ENCODE measurements at regions not wholly inside any gene's neighbourhood (a gene's known extent, or its start where the extent isn't known, plus 50 kb on each side); places are given as distances from the start of the nearest gene placed in this dataset.

DNA sequence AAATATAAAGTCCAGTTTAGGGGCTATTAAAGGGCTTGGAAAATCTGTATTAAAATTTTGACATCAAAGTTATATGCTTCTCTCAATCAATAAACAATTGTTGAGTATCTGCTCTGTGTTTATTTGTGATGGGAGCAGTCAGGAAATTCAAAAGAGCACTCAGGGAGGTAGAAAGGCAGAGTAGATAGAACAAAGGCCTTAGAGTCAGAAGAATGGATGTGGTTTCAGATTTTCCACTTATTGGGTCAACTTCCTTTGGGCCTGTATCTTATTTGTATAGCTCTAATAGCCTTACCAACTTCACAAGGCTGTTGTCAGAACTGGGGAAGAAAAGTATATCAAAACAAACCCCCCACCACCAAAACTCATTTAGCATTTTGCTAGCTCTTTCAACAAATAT lies 302.6 kb downstream of the SPRY2 start:
- H3K4me1 Mint-ChIP-seq (ENCODE audit: low read depth): no peaks in the 10 kb centered on the region
- H3K27me3 Mint-ChIP-seq: no peaks in the 10 kb centered on the region
- no peak overlapping the region for H3K27ac Mint-ChIP-seq
- H3K9me3 Mint-ChIP-seq (ENCODE audit: low read depth): no peaks in the 10 kb centered on the region
- no peak overlapping the region for H3K4me3 Mint-ChIP-seq
- no peaks in the 10 kb centered on the region for H3K36me3 Mint-ChIP-seq

- no peaks in the 10 kb centered on the region for H3K9me3 Mint-ChIP-seq (ENCODE audit: low read depth)
- H3K36me3 Mint-ChIP-seq: no peaks in the 10 kb centered on the region
- no peaks in the 10 kb centered on the region for H3K4me1 Mint-ChIP-seq (ENCODE audit: low read depth)
- no peaks in the 10 kb centered on the region for H3K27me3 Mint-ChIP-seq
- no peak overlapping the region for H3K27ac Mint-ChIP-seq
- H3K4me3 Mint-ChIP-seq: no peak overlapping the region
Observed at GRCh38 chr13:80037505-80037888, 303.4 kb downstream of the SPRY2 start.

DNA sequence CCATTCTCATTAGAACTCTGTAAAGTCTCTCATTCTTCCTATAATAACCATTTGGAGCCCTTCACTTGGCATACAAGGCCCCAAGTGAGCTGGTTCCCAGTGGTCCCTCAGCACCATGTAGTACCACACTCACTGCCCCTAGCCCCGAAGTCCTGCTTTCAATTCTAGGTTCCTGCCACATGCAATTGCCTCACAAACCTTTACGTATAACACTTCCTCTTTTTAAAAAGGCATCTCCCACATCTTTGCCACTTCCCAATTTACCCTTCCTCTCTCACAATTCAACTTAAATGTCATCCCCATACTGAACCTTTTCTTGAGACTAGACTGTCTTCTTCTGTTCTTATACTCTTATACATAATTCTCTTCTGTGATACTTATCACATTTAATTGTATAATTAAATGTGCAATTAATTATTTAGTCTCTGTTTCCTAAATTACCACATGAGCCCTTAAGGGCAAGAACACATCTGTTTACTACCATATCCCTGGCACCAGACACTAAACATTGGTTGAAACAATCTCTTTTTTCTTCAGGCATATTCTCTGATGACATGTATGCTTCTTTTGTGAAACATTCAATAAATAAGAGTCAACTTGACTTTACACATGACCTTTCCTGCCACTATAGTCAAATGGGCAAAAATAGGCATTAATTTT lies 304.0 kb downstream of the SPRY2 start:
- Mint-ChIP-seq H3K4me3 (no peak overlapping the region), H3K36me3 (no peaks in the 10 kb centered on the region), H3K9me3 (ENCODE audit: low read depth) (no peaks in the 10 kb centered on the region), H3K4me1 (ENCODE audit: low read depth) (no peaks in the 10 kb centered on the region), H3K27ac (no peak overlapping the region), H3K27me3 (no peaks in the 10 kb centered on the region)

GRCh38 chr13:80035096-80035495 lies 305.8 kb downstream of the SPRY2 start:
- Mint-ChIP-seq H3K4me3 (no peak overlapping the region), H3K4me1 (ENCODE audit: low read depth) (no peaks in the 10 kb centered on the region), H3K27ac (no peak overlapping the region), H3K36me3 (no peaks in the 10 kb centered on the region), H3K27me3 (no peaks in the 10 kb centered on the region), H3K9me3 (ENCODE audit: low read depth) (no peaks in the 10 kb centered on the region)

GRCh38 chr13:80033951-80034350 lies 307.0 kb downstream of the SPRY2 start:
- no peak overlapping the region for H3K4me3 Mint-ChIP-seq
- H3K27me3 Mint-ChIP-seq: no peaks in the 10 kb centered on the region
- no peaks in the 10 kb centered on the region for H3K4me1 Mint-ChIP-seq (ENCODE audit: low read depth)
- no peaks in the 10 kb centered on the region for H3K36me3 Mint-ChIP-seq
- H3K27ac Mint-ChIP-seq: no peak overlapping the region
- no peaks in the 10 kb centered on the region for H3K9me3 Mint-ChIP-seq (ENCODE audit: low read depth)

- H3K27me3 Mint-ChIP-seq: no peaks in the 10 kb centered on the region
- no peak overlapping the region for H3K27ac Mint-ChIP-seq
- H3K9me3 Mint-ChIP-seq (ENCODE audit: low read depth): no peaks in the 10 kb centered on the region
- H3K4me3 Mint-ChIP-seq: no peak overlapping the region
- H3K36me3 Mint-ChIP-seq: no peaks in the 10 kb centered on the region
- H3K4me1 Mint-ChIP-seq (ENCODE audit: low read depth): no peaks in the 10 kb centered on the region
Observed at GRCh38 chr13:80033286-80033685, 307.6 kb downstream of the SPRY2 start.

GRCh38 chr13:80030491-80030890 lies 310.4 kb downstream of the SPRY2 start:
- no peaks in the 10 kb centered on the region for H3K4me1 Mint-ChIP-seq (ENCODE audit: low read depth)
- H3K27me3 Mint-ChIP-seq: no peaks in the 10 kb centered on the region
- no peaks in the 10 kb centered on the region for H3K9me3 Mint-ChIP-seq (ENCODE audit: low read depth)
- no peak overlapping the region for H3K4me3 Mint-ChIP-seq
- H3K36me3 Mint-ChIP-seq: no peaks in the 10 kb centered on the region
- H3K27ac Mint-ChIP-seq: no peak overlapping the region

GRCh38 chr13:80029170-80029569 lies 311.8 kb downstream of the SPRY2 start:
- Mint-ChIP-seq H3K27ac (no peak overlapping the region), H3K27me3 (no peaks in the 10 kb centered on the region), H3K4me1 (ENCODE audit: low read depth) (no peaks in the 10 kb centered on the region), H3K36me3 (no peaks in the 10 kb centered on the region), H3K9me3 (ENCODE audit: low read depth) (no peaks in the 10 kb centered on the region), H3K4me3 (no peak overlapping the region)

GRCh38 chr13:80022146-80022545 lies 318.8 kb downstream of the SPRY2 start:
- H3K4me1 Mint-ChIP-seq (ENCODE audit: low read depth): no peaks in the 10 kb centered on the region
- H3K27me3 Mint-ChIP-seq: peaks cover 3% of the 10 kb centered on the region
- H3K27ac Mint-ChIP-seq: no peak overlapping the region
- H3K36me3 Mint-ChIP-seq: no peaks in the 10 kb centered on the region
- no peak overlapping the region for H3K4me3 Mint-ChIP-seq
- no peaks in the 10 kb centered on the region for H3K9me3 Mint-ChIP-seq (ENCODE audit: low read depth)

GRCh38 chr13:80012251-80012650 lies 328.7 kb downstream of the SPRY2 start:
- H3K4me3 Mint-ChIP-seq: no peak overlapping the region

DNA sequence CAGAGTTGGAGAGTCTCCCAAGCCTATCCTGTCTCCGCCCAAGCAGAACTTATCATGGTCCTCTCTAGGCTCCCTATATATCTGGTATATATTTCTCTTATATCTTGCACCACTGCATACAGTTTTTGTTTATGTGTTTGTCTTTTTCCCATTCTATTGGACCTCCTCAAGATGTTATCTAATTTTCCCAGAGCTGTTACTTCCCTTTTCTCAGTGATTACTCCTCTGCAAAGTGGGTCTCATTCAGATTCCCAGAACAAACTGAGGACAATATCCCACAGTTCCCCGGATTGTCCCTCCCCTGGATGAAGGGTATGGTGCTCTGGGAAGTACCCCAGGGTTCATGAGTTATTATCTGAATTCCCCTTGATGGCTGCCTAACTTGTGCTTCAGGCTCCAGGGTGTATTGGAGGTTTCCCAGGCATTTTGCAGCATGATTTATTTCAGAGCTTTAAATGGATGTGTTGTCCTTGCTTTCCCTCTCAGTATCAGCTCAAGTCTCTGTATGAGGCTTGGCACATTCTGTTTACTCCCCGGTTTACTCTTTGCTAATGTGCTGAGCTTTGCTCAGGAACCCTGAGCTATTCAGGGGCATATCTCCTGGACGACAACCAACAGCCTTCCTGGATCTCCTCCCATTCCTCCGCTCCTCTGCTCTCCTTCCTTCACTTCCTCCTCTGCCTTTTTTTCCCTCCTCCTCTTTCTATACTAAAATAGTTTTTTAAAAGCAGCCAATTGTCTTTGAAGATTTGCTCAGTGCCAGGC lies 329.3 kb downstream of the SPRY2 start:
- H3K36me3 Mint-ChIP-seq: no peaks in the 10 kb centered on the region
- H3K4me1 Mint-ChIP-seq (ENCODE audit: low read depth): no peaks in the 10 kb centered on the region
- no peaks in the 10 kb centered on the region for H3K27me3 Mint-ChIP-seq
- H3K9me3 Mint-ChIP-seq (ENCODE audit: low read depth): no peaks in the 10 kb centered on the region
- no peak overlapping the region for H3K4me3 Mint-ChIP-seq
- no peak overlapping the region for H3K27ac Mint-ChIP-seq

More at GRCh38 chr13:80012251-80012650, 328.7 kb downstream of the SPRY2 start:
- H3K36me3 Mint-ChIP-seq: no peaks in the 10 kb centered on the region
- no peaks in the 10 kb centered on the region for H3K9me3 Mint-ChIP-seq (ENCODE audit: low read depth)
- no peak overlapping the region for H3K27ac Mint-ChIP-seq
- H3K27me3 Mint-ChIP-seq: peaks cover 1% of the 10 kb centered on the region
- H3K4me1 Mint-ChIP-seq (ENCODE audit: low read depth): no peaks in the 10 kb centered on the region

DNA sequence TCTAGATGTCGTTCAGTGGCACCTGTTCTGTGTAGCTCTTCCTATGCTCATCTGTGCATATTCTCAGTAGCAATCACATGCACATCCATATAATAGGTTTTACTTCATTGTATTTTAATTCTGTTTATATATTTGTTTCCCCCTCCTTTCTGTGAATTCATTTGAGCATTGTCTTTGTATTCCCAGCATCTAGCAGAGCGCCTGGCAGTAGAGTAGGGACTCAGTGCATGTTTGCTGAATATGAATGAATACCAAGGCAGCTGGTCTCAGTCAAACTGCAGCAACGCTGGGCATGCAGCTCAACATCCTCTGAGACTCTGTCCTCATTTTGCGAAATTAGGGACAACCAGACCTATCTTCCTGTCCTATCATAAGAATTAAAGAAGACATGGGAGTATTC lies 330.1 kb downstream of the SPRY2 start:
- H3K27me3 Mint-ChIP-seq: no peaks in the 10 kb centered on the region
- H3K27ac Mint-ChIP-seq: no peak overlapping the region
- H3K36me3 Mint-ChIP-seq: no peaks in the 10 kb centered on the region
- no peaks in the 10 kb centered on the region for H3K9me3 Mint-ChIP-seq (ENCODE audit: low read depth)
- no peak overlapping the region for H3K4me3 Mint-ChIP-seq
- H3K4me1 Mint-ChIP-seq (ENCODE audit: low read depth): no peaks in the 10 kb centered on the region

GRCh38 chr13:80010286-80010831 lies 330.6 kb downstream of the SPRY2 start:
- Mint-ChIP-seq H3K9me3 (ENCODE audit: low read depth) (no peaks in the 10 kb centered on the region), H3K27me3 (no peaks in the 10 kb centered on the region), H3K4me3 (no peak overlapping the region), H3K4me1 (ENCODE audit: low read depth) (no peaks in the 10 kb centered on the region), H3K27ac (no peak overlapping the region), H3K36me3 (no peaks in the 10 kb centered on the region)

GRCh38 chr13:80009760-80010159 lies 331.2 kb downstream of the SPRY2 start:
- no peaks in the 10 kb centered on the region for H3K36me3 Mint-ChIP-seq
- H3K4me3 Mint-ChIP-seq: no peak overlapping the region
- H3K9me3 Mint-ChIP-seq (ENCODE audit: low read depth): no peaks in the 10 kb centered on the region
- no peaks in the 10 kb centered on the region for H3K4me1 Mint-ChIP-seq (ENCODE audit: low read depth)
- H3K27ac Mint-ChIP-seq: no peak overlapping the region
- H3K27me3 Mint-ChIP-seq: no peaks in the 10 kb centered on the region

DNA sequence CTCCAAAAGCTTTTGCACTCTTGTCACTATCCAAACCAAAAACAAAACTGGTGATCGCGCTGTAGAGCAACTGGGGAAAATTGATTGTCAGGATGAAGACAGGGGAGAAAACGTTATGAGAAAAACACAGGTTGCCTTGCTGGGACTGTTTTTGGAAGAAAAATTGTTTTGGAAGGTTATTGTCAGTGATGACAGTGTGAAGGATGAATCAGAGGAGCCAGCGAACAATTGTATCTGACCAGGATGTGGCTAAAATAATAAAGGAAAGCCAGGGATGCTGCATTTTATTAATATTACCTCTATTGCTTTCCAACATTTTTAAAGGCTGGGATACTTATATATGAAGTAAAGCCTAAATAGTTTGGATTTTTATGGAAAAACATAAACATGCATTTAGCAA lies 334.0 kb downstream of the SPRY2 start:
- no peak overlapping the region for H3K4me3 Mint-ChIP-seq
- no peaks in the 10 kb centered on the region for H3K9me3 Mint-ChIP-seq (ENCODE audit: low read depth)
- no peaks in the 10 kb centered on the region for H3K4me1 Mint-ChIP-seq (ENCODE audit: low read depth)
- H3K36me3 Mint-ChIP-seq: no peaks in the 10 kb centered on the region
- no peaks in the 10 kb centered on the region for H3K27me3 Mint-ChIP-seq
- no peak overlapping the region for H3K27ac Mint-ChIP-seq

GRCh38 chr13:80001510-80001842 lies 339.4 kb downstream of the SPRY2 start:
- no peak overlapping the region for H3K27ac Mint-ChIP-seq
- no peaks in the 10 kb centered on the region for H3K27me3 Mint-ChIP-seq

More at GRCh38 chr13:80001510-80001842, 339.4 kb downstream of the SPRY2 start:
- Mint-ChIP-seq H3K4me3 (no peak overlapping the region), H3K36me3 (no peaks in the 10 kb centered on the region), H3K9me3 (ENCODE audit: low read depth) (no peaks in the 10 kb centered on the region), H3K4me1 (ENCODE audit: low read depth) (no peaks in the 10 kb centered on the region)

All from activated naive CD8-positive, alpha-beta T cell (primary cell).